IPS-15b (cell line): ENCODE measurements at regions not wholly inside any gene's neighbourhood (a gene's known extent, or its start where the extent isn't known, plus 50 kb on each side); places are given as distances from the start of the nearest gene placed in this dataset.

ENCODE experiments used
- H3K27me3 ChIP-seq: one replicate; pipeline ENCODE4 v1.6.1; 2013; ENCODE audit warnings: low read length; ENCODE audit not compliant: control insufficient read depth, insufficient read depth
- H3K36me3 ChIP-seq: one replicate; pipeline ENCODE4 v1.6.1; 2013; ENCODE audit warnings: low read length; ENCODE audit not compliant: control insufficient read depth, insufficient read depth
- H3K4me1 ChIP-seq: one replicate; pipeline ENCODE4 v1.6.1; 2013; ENCODE audit warnings: mild to moderate bottlenecking, low read length; ENCODE audit not compliant: control insufficient read depth, insufficient read depth
- H3K4me3 ChIP-seq: one replicate; pipeline ENCODE4 v1.5.1; 2013; ENCODE audit warnings: low read depth, low read length
- H3K9ac ChIP-seq: one replicate; pipeline ENCODE4 v1.6.1; 2013; ENCODE audit warnings: low read depth, mild to moderate bottlenecking, low read length
- H3K9me3 ChIP-seq: one replicate; pipeline ENCODE4 v1.6.1; 2013; ENCODE audit warnings: mild to moderate bottlenecking, low read length; ENCODE audit not compliant: control insufficient read depth, insufficient read depth

- no peak overlapping the region for H3K4me3 ChIP-seq
- H3K9ac ChIP-seq, result no peak overlapping the region
- no peaks in the 10 kb centered on the region for H3K9me3 ChIP-seq
- H3K36me3 ChIP-seq, result no peaks in the 10 kb centered on the region
- peaks cover 2% of the 10 kb centered on the region for H3K4me1 ChIP-seq
- H3K27me3 ChIP-seq, result no peaks in the 10 kb centered on the region
Observed at GRCh38 chr15:81524496-81524895, 150.5 kb upstream of the TMC3 start.

- Histone ChIP-seq H3K4me3 (no peak overlapping the region), H3K27me3 (no peaks in the 10 kb centered on the region), H3K36me3 (no peaks in the 10 kb centered on the region), H3K4me1 (no peaks in the 10 kb centered on the region), H3K9ac (no peak overlapping the region), H3K9me3 (no peaks in the 10 kb centered on the region)
Observed at GRCh38 chr15:81523867-81524266, 149.9 kb upstream of the TMC3 start.

- Histone ChIP-seq H3K9me3 (no peaks in the 10 kb centered on the region), H3K27me3 (no peaks in the 10 kb centered on the region), H3K9ac (no peak overlapping the region), H3K4me1 (no peaks in the 10 kb centered on the region), H3K4me3 (no peak overlapping the region), H3K36me3 (no peaks in the 10 kb centered on the region)
Observed at GRCh38 chr15:81520480-81520879, 146.5 kb upstream of the TMC3 start.

GRCh38 chr15:81516461-81516860 lies 142.4 kb upstream of the TMC3 start:
- Histone ChIP-seq H3K36me3 (no peaks in the 10 kb centered on the region), H3K4me1 (no peaks in the 10 kb centered on the region), H3K9me3 (no peaks in the 10 kb centered on the region), H3K27me3 (no peaks in the 10 kb centered on the region), H3K4me3 (no peak overlapping the region), H3K9ac (no peak overlapping the region)

- H3K9me3 ChIP-seq, result no peaks in the 10 kb centered on the region
- H3K4me3 ChIP-seq, result no peak overlapping the region
- no peak overlapping the region for H3K9ac ChIP-seq
- no peaks in the 10 kb centered on the region for H3K4me1 ChIP-seq
- H3K27me3 ChIP-seq, result no peaks in the 10 kb centered on the region
- H3K36me3 ChIP-seq, result no peaks in the 10 kb centered on the region
Observed at GRCh38 chr15:81516012-81516411, 142.0 kb upstream of the TMC3 start.

- Histone ChIP-seq H3K9me3 (no peaks in the 10 kb centered on the region), H3K9ac (no peak overlapping the region), H3K27me3 (no peaks in the 10 kb centered on the region), H3K4me1 (no peaks in the 10 kb centered on the region), H3K36me3 (no peaks in the 10 kb centered on the region), H3K4me3 (no peak overlapping the region)
Observed at GRCh38 chr15:81514725-81515124, 140.7 kb upstream of the TMC3 start.

- H3K4me1 ChIP-seq, result no peaks in the 10 kb centered on the region
- H3K36me3 ChIP-seq, result no peaks in the 10 kb centered on the region
- H3K27me3 ChIP-seq, result no peaks in the 10 kb centered on the region
- H3K9me3 ChIP-seq, result no peaks in the 10 kb centered on the region
- H3K9ac ChIP-seq, result no peak overlapping the region
- no peak overlapping the region for H3K4me3 ChIP-seq
Observed at GRCh38 chr15:81511138-81511537, 137.1 kb upstream of the TMC3 start.

GRCh38 chr15:81507831-81508230 lies 133.8 kb upstream of the TMC3 start:
- Histone ChIP-seq H3K9ac (no peak overlapping the region), H3K4me3 (no peak overlapping the region), H3K36me3 (no peaks in the 10 kb centered on the region), H3K9me3 (no peaks in the 10 kb centered on the region), H3K4me1 (no peaks in the 10 kb centered on the region), H3K27me3 (no peaks in the 10 kb centered on the region)

GRCh38 chr15:81506936-81507335 lies 132.9 kb upstream of the TMC3 start:
- Histone ChIP-seq H3K36me3 (no peaks in the 10 kb centered on the region), H3K9me3 (no peaks in the 10 kb centered on the region), H3K4me3 (no peak overlapping the region), H3K9ac (no peak overlapping the region), H3K4me1 (no peaks in the 10 kb centered on the region), H3K27me3 (no peaks in the 10 kb centered on the region)

GRCh38 chr15:81506071-81506470 lies 132.1 kb upstream of the TMC3 start:
- no peaks in the 10 kb centered on the region for H3K4me1 ChIP-seq
- no peaks in the 10 kb centered on the region for H3K36me3 ChIP-seq
- H3K9ac ChIP-seq, result no peak overlapping the region
- H3K27me3 ChIP-seq, result no peaks in the 10 kb centered on the region
- no peaks in the 10 kb centered on the region for H3K9me3 ChIP-seq
- H3K4me3 ChIP-seq, result no peak overlapping the region

- Histone ChIP-seq H3K9me3 (no peaks in the 10 kb centered on the region), H3K27me3 (no peaks in the 10 kb centered on the region), H3K36me3 (no peaks in the 10 kb centered on the region), H3K9ac (no peak overlapping the region), H3K4me3 (no peak overlapping the region), H3K4me1 (no peaks in the 10 kb centered on the region)
Observed at GRCh38 chr15:81504170-81504905, 130.3 kb upstream of the TMC3 start.

- H3K4me1 ChIP-seq, result no peaks in the 10 kb centered on the region
- no peaks in the 10 kb centered on the region for H3K36me3 ChIP-seq
- no peak overlapping the region for H3K4me3 ChIP-seq
- no peaks in the 10 kb centered on the region for H3K27me3 ChIP-seq
- H3K9ac ChIP-seq, result no peak overlapping the region
- H3K9me3 ChIP-seq, result no peaks in the 10 kb centered on the region
Observed at GRCh38 chr15:81502439-81502838, 128.4 kb upstream of the TMC3 start.
